ENCODE measurements at regions not wholly inside any gene's neighbourhood (a gene's known extent, or its start where the extent isn't known, plus 50 kb on each side); places are given as distances from the start of the nearest gene placed in this dataset.

DNA sequence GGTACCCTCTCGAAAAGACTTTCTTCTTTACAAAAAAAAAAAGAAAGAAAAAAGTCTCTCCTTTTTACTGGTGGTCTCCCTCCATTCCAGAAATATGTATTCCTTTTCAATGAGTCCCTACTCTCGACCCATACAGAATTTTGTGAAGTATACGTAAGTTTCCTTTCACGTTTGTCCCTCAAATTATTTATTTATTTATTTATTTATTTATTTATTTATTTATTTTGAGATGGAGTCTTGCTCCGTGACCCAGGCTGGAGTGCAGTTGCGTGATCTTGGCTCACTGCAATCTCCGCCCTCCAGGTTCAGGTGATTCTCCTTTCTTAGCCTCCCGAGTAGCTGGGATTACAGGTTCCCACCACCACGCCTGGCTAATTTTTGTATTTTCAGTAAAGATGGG lies 429.2 kb upstream of the AR start:
- Mint-ChIP-seq H3K36me3 (ENCODE audit: low read depth, unreplicated experiment) (no peaks in the 10 kb centered on the region), H3K4me1 (ENCODE audit: low read depth, unreplicated experiment) (no peaks in the 10 kb centered on the region)
- H3K4me3 ChIP-seq (ENCODE audit: insufficient read depth, low read depth, low read length) = no peak overlapping the region

DNA sequence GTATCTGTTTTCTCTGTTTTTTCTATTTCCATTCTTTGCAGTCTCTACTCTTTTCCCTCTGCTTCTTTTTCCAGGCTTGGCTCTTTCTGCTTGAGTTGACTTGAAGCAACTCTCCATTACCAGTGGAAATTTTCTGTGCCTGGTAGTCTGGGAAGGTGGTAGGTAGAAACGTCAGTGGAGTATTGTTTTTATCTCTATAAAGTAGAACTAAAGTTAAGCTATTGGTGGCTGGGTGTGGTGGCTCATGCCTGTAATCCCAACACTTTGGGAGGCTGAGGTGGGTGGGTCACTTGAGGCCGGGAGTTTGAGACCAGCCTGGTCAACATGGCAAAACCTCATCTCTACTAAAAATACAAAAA lies 438.1 kb upstream of the AR start:
- Histone ChIP-seq H3K4me2 (ENCODE audit: low read length) (no peak overlapping the region), H3K9me3 (ENCODE audit: insufficient read depth, low read depth, low read length) (no peaks in the 10 kb centered on the region), H3K9ac (ENCODE audit: low read length) (no peak overlapping the region), H4K20me1 (ENCODE audit: insufficient read depth, low read length) (no peaks in the 10 kb centered on the region), H3K36me3 (ENCODE audit: insufficient read depth, low read length) (no peaks in the 10 kb centered on the region), H3K27ac (ENCODE audit: low read depth, low read length) (no peak overlapping the region), H3K4me3 (ENCODE audit: insufficient read depth, low read depth, low read length) (no peak overlapping the region), H3K4me1 (ENCODE audit: insufficient read depth, low read length) (no peaks in the 10 kb centered on the region), H3K27me3 (ENCODE audit: insufficient read depth, low read length) (no peaks in the 10 kb centered on the region), H3K79me2 (ENCODE audit: insufficient read depth, low read length) (no peaks in the 10 kb centered on the region), H2AFZ (ENCODE audit: low read depth, low read length) (no peak overlapping the region)
- H3K4me1 Mint-ChIP-seq (ENCODE audit: low read depth, unreplicated experiment) = no peaks in the 10 kb centered on the region
- no peak overlapping the region for H3K27ac Mint-ChIP-seq (ENCODE audit: unreplicated experiment)
- FAIRE-seq = no peak
- H3K27me3 Mint-ChIP-seq (ENCODE audit: low read depth, unreplicated experiment) = no peaks in the 10 kb centered on the region
- H3K4me3 Mint-ChIP-seq (ENCODE audit: unreplicated experiment) = no peak overlapping the region
- no peaks in the 10 kb centered on the region for H3K36me3 Mint-ChIP-seq (ENCODE audit: low read depth, unreplicated experiment)
- no peak for TF ChIP-seq EZH2 (IDR thresholded peaks at IDR 0.05; ENCODE audit: insufficient read depth, low read length)
- TF ChIP-seq, protein P1, sequence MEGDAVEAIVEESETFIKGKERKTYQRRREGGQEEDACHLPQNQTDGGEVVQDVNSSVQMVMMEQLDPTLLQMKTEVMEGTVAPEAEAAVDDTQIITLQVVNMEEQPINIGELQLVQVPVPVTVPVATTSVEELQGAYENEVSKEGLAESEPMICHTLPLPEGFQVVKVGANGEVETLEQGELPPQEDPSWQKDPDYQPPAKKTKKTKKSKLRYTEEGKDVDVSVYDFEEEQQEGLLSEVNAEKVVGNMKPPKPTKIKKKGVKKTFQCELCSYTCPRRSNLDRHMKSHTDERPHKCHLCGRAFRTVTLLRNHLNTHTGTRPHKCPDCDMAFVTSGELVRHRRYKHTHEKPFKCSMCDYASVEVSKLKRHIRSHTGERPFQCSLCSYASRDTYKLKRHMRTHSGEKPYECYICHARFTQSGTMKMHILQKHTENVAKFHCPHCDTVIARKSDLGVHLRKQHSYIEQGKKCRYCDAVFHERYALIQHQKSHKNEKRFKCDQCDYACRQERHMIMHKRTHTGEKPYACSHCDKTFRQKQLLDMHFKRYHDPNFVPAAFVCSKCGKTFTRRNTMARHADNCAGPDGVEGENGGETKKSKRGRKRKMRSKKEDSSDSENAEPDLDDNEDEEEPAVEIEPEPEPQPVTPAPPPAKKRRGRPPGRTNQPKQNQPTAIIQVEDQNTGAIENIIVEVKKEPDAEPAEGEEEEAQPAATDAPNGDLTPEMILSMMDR (IDR thresholded peaks at IDR 0.05; ENCODE audit: insufficient read depth, low read depth, low read length) = no peak
- no peaks in the 10 kb centered on the region for H3K9me3 Mint-ChIP-seq (ENCODE audit: unreplicated experiment)
- no peak for DNase-seq (ENCODE audit: low read depth)

More for the DNA sequence above, 429.2 kb upstream of the AR start:
- no peaks in the 10 kb centered on the region for H3K27me3 ChIP-seq (ENCODE audit: insufficient read depth, low read length)
- no peaks in the 10 kb centered on the region for H3K27me3 Mint-ChIP-seq (ENCODE audit: low read depth, unreplicated experiment)
- no peak overlapping the region for H3K4me3 Mint-ChIP-seq (ENCODE audit: unreplicated experiment)
- no peak overlapping the region for H3K4me2 ChIP-seq (ENCODE audit: low read length)
- DNase-seq (ENCODE audit: low read depth) = no peak
- H3K4me1 ChIP-seq (ENCODE audit: insufficient read depth, low read length) = no peaks in the 10 kb centered on the region
- H4K20me1 ChIP-seq (ENCODE audit: insufficient read depth, low read length) = no peaks in the 10 kb centered on the region
- no peaks in the 10 kb centered on the region for H3K9me3 Mint-ChIP-seq (ENCODE audit: unreplicated experiment)
- no peak overlapping the region for H2AFZ ChIP-seq (ENCODE audit: low read depth, low read length)
- TF ChIP-seq EZH2 (IDR thresholded peaks at IDR 0.05; ENCODE audit: insufficient read depth, low read length) = no peak
- TF ChIP-seq, protein P1 (IDR thresholded peaks at IDR 0.05; ENCODE audit: insufficient read depth, low read depth, low read length) = no peak
- no peaks in the 10 kb centered on the region for H3K9me3 ChIP-seq (ENCODE audit: insufficient read depth, low read depth, low read length)
- no peaks in the 10 kb centered on the region for H3K79me2 ChIP-seq (ENCODE audit: insufficient read depth, low read length)
- no peaks in the 10 kb centered on the region for H3K36me3 ChIP-seq (ENCODE audit: insufficient read depth, low read length)
- FAIRE-seq = no peak
- no peak overlapping the region for H3K27ac ChIP-seq (ENCODE audit: low read depth, low read length)
- H3K9ac ChIP-seq (ENCODE audit: low read length) = no peak overlapping the region
- no peak overlapping the region for H3K27ac Mint-ChIP-seq (ENCODE audit: unreplicated experiment)

- H3K9ac ChIP-seq (ENCODE audit: low read length) = no peak overlapping the region
- H3K27me3 Mint-ChIP-seq (ENCODE audit: low read depth, unreplicated experiment) = no peaks in the 10 kb centered on the region
- H3K4me3 Mint-ChIP-seq (ENCODE audit: unreplicated experiment) = no peak overlapping the region
- no peaks in the 10 kb centered on the region for H3K36me3 Mint-ChIP-seq (ENCODE audit: low read depth, unreplicated experiment)
- TF ChIP-seq, protein P1 (IDR thresholded peaks at IDR 0.05; ENCODE audit: insufficient read depth, low read depth, low read length) = no peak
- TF ChIP-seq EZH2 (IDR thresholded peaks at IDR 0.05; ENCODE audit: insufficient read depth, low read length) = no peak
- no peaks in the 10 kb centered on the region for H3K27me3 ChIP-seq (ENCODE audit: insufficient read depth, low read length)
- H3K79me2 ChIP-seq (ENCODE audit: insufficient read depth, low read length) = no peaks in the 10 kb centered on the region
- no peak overlapping the region for H2AFZ ChIP-seq (ENCODE audit: low read depth, low read length)
- no peaks in the 10 kb centered on the region for H4K20me1 ChIP-seq (ENCODE audit: insufficient read depth, low read length)
- H3K4me1 ChIP-seq (ENCODE audit: insufficient read depth, low read length) = no peaks in the 10 kb centered on the region
- H3K9me3 ChIP-seq (ENCODE audit: insufficient read depth, low read depth, low read length) = no peaks in the 10 kb centered on the region
- no peak overlapping the region for H3K27ac Mint-ChIP-seq (ENCODE audit: unreplicated experiment)
- H3K27ac ChIP-seq (ENCODE audit: low read depth, low read length) = no peak overlapping the region
- H3K4me3 ChIP-seq (ENCODE audit: insufficient read depth, low read depth, low read length) = no peak overlapping the region
- no peak overlapping the region for H3K4me2 ChIP-seq (ENCODE audit: low read length)
- H3K4me1 Mint-ChIP-seq (ENCODE audit: low read depth, unreplicated experiment) = no peaks in the 10 kb centered on the region
- H3K9me3 Mint-ChIP-seq (ENCODE audit: unreplicated experiment) = no peaks in the 10 kb centered on the region
- H3K36me3 ChIP-seq (ENCODE audit: insufficient read depth, low read length) = no peaks in the 10 kb centered on the region
- FAIRE-seq = no peak
- no peak for DNase-seq (ENCODE audit: low read depth)
Measured at GRCh38 chrX:67104982-67105757, 438.7 kb upstream of the AR start.

All from astrocyte (in vitro differentiated cells and primary cell).